ENCODE measurements at regions not wholly inside any gene's neighbourhood (a gene's known extent, or its start where the extent isn't known, plus 50 kb on each side); places are given as distances from the start of the nearest gene placed in this dataset.

DNA sequence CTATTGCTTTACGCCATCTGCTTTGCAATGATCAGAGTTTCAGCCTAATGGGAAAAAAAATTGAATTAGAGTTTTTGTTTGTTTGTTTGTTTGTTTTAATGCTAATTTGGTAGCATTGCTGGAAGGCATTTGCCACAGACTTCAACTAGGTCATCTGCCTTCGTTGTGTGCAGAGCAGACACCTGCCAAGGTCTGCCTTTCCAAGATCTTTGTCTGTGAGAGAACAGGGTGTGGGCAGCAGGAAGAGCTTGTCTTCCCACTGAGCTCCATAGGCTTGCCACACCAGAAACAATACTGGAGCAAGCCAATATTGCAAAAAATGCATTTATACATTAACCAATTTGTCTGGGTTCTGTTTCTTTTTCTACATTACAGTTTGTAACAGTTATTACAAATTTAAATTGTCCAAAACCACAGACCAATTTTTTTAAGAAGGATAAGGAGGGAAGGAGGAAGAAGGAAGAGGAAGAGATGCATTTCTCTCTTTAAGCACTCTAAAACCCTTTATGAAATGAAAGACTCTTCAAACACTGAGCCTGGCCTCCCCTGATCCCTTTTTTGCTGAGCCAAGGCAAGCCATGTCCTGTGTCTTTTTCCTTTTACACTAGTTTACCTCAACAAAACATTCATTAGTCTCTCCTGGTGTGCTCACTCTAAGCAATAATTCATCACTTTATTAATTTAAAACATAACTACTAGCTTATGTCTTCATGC, 210.5 kb downstream of the SNX18 start:
- TF ChIP-seq CTCF (IDR thresholded peaks at IDR 0.05; ENCODE audit: low read depth, low read length), result no peak
- TF ChIP-seq EZH2phosphoT487 (IDR thresholded peaks at IDR 0.05; ENCODE audit: low read depth), result no peak

Measured in OCI-LY3 (cell line).